ENCODE measurements at regions not wholly inside any gene's neighbourhood (a gene's known extent, or its start where the extent isn't known, plus 50 kb on each side); places are given as distances from the start of the nearest gene placed in this dataset.

DNA sequence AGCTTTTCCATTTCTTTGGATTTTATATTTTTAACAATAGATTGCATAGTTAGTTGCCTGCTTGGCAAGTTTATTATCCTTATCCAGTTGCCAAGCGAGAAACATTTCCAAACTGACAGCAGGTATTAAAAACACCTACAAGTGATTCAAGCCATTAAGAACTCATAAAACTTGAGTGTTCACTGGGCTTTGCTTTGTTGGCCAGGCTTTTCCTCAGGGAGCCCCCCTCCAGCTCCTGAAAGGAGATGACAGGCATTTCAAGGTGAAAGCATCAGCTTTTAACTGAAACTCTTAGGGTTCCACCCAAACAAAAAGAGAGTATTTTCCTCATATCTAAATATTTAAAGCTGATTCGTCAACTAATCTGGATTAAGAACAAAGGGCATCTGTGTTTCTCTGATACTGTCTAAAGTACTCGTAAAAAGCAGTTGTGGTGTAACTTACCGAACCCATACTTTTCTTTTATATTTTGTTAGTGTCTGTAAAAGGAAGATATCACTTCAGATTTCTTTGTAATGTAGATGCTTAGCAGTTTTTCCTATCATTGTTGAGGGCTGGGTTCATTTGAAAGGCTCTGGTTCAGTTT lies 363.4 kb downstream of the OTOL1 start:
- H2BK20ac ChIP-seq (ENCODE audit: low read depth, low read length, poor library complexity, severe bottlenecking): no peak overlapping the region
- H3K27me3 ChIP-seq (ENCODE audit: insufficient read depth, low read length): no peaks in the 10 kb centered on the region
- no peaks in the 10 kb centered on the region for H3K23me2 ChIP-seq (ENCODE audit: insufficient read length, low read depth, low read length, poor library complexity, severe bottlenecking)
- H4K91ac ChIP-seq (ENCODE audit: insufficient read length, low read depth, low read length): no peak overlapping the region
- H2BK120ac ChIP-seq (ENCODE audit: low read depth, low read length, poor library complexity, severe bottlenecking): no peak overlapping the region
- H3T11ph ChIP-seq (ENCODE audit: low read length): no peak overlapping the region
- Mint-ChIP-seq H3K27me3 (ENCODE audit: low read depth) (no peaks in the 10 kb centered on the region), H3K4me3 (no peak overlapping the region), H3K4me1 (peaks cover 12 to 13% of the 10 kb centered on the region in 2 experiments), H3K9me3 (0 out of 5 replicates have a peak, but pooled peaks cover 0 to 2% of the 10 kb centered on the region in 2 experiments), H3K27ac (peak overlapping the region; percentile 18 to 68 (median 40); a peak in 5 of 7 replicates), H3K36me3 (ENCODE audit: insufficient read depth in 1 of 3, low read depth in 3 of 3) (no peaks in the 10 kb centered on the region)
- H2BK15ac ChIP-seq (ENCODE audit: low read depth, low read length): no peak overlapping the region
- TF ChIP-seq, protein P1, sequence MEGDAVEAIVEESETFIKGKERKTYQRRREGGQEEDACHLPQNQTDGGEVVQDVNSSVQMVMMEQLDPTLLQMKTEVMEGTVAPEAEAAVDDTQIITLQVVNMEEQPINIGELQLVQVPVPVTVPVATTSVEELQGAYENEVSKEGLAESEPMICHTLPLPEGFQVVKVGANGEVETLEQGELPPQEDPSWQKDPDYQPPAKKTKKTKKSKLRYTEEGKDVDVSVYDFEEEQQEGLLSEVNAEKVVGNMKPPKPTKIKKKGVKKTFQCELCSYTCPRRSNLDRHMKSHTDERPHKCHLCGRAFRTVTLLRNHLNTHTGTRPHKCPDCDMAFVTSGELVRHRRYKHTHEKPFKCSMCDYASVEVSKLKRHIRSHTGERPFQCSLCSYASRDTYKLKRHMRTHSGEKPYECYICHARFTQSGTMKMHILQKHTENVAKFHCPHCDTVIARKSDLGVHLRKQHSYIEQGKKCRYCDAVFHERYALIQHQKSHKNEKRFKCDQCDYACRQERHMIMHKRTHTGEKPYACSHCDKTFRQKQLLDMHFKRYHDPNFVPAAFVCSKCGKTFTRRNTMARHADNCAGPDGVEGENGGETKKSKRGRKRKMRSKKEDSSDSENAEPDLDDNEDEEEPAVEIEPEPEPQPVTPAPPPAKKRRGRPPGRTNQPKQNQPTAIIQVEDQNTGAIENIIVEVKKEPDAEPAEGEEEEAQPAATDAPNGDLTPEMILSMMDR (conservative IDR thresholded peaks at IDR 0.05): no peak
- H3K4ac ChIP-seq (ENCODE audit: low read depth, low read length): no peak overlapping the region
- no peak overlapping the region for H3K18ac ChIP-seq (ENCODE audit: insufficient read length, low read depth, low read length)
- no peaks in the 10 kb centered on the region for H3K79me1 ChIP-seq (ENCODE audit: insufficient read depth, low read depth, low read length, poor library complexity, severe bottlenecking)
- H3K4me2 ChIP-seq (ENCODE audit: insufficient read depth, insufficient read length, low read length): no peak overlapping the region
- H3K56ac ChIP-seq (ENCODE audit: insufficient read length, low read depth, low read length): no peak overlapping the region
- no peak overlapping the region for H2BK12ac ChIP-seq (ENCODE audit: insufficient read length, low read depth, low read length)
- no peaks in the 10 kb centered on the region for H3K79me2 ChIP-seq (ENCODE audit: insufficient read depth, low read length)
- WGBS (ENCODE audit: extremely low coverage, insufficient read length, low lambda C conversion rate): no CpG with 5 or more reads among the region's 4 CpGs
- H4K8ac ChIP-seq (replicated peaks; ENCODE audit: insufficient read length, low read depth, low read length): no peak overlapping the region
- H3K4me1 ChIP-seq (ENCODE audit: insufficient read depth, low read length): no peaks in the 10 kb centered on the region
- H3K9me3 ChIP-seq (ENCODE audit: control insufficient read depth, low read depth, low read length): no peaks in the 10 kb centered on the region
- no peak overlapping the region for H2AK5ac ChIP-seq (ENCODE audit: insufficient read length, low read length)
- H3K9ac ChIP-seq (ENCODE audit: extremely low read depth, insufficient read length, low read length): no peak overlapping the region
- no peak overlapping the region for H3K14ac ChIP-seq (ENCODE audit: insufficient read depth, low read length)
- no peak overlapping the region for H2BK5ac ChIP-seq (ENCODE audit: insufficient read length, low read length)
- H2AFZ ChIP-seq (ENCODE audit: low read length): no peak overlapping the region
- no peak overlapping the region for H4K5ac ChIP-seq (ENCODE audit: insufficient read length, low read depth, low read length)
- H3K23ac ChIP-seq (ENCODE audit: insufficient read length, low read depth, low read length): no peak overlapping the region
- no peaks in the 10 kb centered on the region for H4K20me1 ChIP-seq (ENCODE audit: control insufficient read depth, insufficient read depth, insufficient read length)
- DNase-seq: no peak
- H3K27ac ChIP-seq (ENCODE audit: insufficient read length, low read depth, low read length): no peak overlapping the region

All from H9 (cell line).